D721Med (cell line): ENCODE measurements at regions not wholly inside any gene's neighbourhood (a gene's known extent, or its start where the extent isn't known, plus 50 kb on each side); places are given as distances from the start of the nearest gene placed in this dataset.

Experiments used
- DNase-seq: peaks from one replicate; pipeline ENCODE4 v3.0.0; 2011; ENCODE audit warnings: low spot score; ENCODE audit not compliant: insufficient read length
- FAIRE-seq: peaks from 2 replicates; lab custom pipeline; 2011; peaks lifted over from hg19 to GRCh38; lab: Jason Lieb, UNC
- TF ChIP-seq, protein P1 (sequence below): IDR thresholded peaks from 2 replicates; pipeline ENCODE4 v1.5.1; 2012; ENCODE audit warnings: mild to moderate bottlenecking, control low read depth; ENCODE audit not compliant: insufficient read depth; ENCODE audit errors: missing control alignments

DNA sequence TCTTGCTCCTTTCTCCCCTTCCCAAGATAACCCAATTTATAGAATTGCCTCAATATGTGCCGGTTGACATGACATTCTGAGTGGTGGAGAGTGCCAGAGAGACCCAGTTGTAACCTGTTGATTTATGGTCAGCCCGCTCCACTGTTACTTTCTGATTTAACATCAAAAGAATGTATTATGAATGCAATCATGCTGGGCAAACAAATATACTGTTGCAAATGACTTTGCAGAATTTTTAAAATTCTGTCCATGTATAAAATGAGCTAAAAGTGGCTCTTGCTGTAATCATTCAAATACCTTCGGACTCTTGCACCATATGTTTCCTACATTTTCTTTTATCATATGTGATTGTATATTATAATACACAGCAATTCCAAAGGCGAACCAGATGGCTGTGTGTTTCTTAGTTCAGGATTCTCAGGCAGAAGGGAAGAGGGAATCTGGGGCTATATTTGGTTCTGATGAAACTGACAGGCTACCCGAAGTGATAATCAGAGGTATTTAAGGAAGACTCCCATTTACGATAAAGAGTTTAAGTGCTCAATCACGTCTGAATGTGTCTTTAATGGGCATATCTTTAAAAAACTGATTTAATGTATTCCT lies 131.7 kb downstream of the CLCN4 start:
- FAIRE-seq: no peak
- TF ChIP-seq, protein P1, sequence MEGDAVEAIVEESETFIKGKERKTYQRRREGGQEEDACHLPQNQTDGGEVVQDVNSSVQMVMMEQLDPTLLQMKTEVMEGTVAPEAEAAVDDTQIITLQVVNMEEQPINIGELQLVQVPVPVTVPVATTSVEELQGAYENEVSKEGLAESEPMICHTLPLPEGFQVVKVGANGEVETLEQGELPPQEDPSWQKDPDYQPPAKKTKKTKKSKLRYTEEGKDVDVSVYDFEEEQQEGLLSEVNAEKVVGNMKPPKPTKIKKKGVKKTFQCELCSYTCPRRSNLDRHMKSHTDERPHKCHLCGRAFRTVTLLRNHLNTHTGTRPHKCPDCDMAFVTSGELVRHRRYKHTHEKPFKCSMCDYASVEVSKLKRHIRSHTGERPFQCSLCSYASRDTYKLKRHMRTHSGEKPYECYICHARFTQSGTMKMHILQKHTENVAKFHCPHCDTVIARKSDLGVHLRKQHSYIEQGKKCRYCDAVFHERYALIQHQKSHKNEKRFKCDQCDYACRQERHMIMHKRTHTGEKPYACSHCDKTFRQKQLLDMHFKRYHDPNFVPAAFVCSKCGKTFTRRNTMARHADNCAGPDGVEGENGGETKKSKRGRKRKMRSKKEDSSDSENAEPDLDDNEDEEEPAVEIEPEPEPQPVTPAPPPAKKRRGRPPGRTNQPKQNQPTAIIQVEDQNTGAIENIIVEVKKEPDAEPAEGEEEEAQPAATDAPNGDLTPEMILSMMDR: no peak
- DNase-seq: no peak

DNA sequence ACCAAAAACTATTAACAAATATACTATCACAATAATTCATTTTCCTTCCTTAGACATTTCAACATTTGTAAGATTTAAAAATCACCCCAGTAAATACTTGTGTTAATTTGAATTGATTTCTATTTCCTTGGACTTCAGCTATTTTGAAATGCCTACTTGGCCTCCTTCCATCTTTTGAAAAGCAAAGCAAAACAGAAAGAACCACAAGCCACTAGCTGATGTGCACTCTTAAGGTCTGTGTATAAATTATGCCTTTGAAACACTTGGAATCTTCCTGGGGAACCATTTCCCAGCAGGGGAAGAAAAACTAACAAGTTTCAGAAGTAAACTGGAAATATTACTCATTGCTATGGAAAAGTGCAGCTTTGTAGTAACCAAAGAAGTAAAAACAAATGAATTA lies 139.8 kb downstream of the CLCN4 start:
- DNase-seq (no peak), FAIRE-seq (no peak)
- TF ChIP-seq, protein P1: no peak

DNA sequence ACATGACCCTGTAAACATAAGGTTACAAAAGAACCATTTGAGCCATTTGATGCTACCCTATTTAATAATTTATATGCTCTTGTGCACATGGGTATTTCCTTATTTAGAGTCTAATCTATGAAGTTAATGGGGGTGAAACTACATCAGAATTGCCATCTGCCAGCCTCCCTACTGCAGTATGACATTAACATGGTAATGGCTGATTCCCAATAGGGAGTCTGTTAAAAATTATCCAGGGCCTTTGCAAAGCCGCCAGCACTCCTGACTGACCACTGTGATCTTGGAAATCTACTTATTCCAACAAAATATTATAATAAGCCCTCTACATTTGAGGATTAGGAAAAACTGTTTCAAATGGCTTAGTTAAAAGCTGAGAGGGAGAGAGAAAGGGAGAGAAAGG lies 153.7 kb downstream of the CLCN4 start:
- TF ChIP-seq, protein P1: no peak
- DNase-seq (no peak), FAIRE-seq (no peak)

DNA sequence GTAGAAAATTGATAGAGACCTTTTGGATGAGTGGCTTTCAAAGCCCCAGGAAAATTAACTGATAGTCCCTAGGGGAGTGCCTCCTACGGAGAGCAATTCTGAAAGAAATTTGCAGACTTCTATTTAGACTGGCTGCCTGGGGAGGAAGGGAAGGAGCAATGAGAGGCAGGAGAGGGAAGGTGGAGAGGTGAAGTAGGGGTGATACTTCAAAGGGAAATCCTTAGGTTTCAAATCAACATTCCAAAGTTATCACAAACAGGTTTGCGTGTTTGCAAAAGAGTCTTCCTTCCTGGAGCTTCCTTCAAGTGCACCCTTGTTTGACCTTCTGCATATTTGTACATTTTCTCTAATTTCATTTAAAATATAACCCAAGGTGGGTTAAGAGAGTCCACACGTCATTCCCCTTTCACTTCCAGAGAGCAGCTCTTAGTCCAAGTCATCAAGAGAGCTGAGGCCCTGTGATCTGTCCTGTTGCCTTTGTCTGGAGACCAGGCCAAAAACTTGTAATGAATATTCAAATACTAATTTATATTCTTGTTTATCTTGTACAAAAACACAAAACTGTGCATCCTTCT lies 157.8 kb downstream of the CLCN4 start:
- DNase-seq: no peak
- TF ChIP-seq, protein P1: no peak
- no peak for FAIRE-seq

DNA sequence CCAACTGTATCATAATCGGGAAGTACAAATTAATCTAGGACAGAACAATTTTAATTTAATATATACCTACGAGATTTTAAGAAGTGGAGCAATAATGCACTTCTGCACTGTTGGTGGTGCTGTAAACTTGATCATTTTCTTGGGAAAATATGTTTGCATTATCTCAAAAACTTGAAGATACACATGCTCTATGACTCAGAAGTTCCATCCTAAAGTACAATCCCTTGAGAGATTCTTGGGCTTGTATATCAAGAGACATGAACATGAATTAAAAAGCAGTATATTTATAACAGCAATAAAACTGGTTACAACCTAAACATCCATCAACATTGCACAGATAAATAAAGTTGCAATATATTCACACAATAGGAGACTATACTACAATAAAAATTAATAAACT lies 168.8 kb downstream of the CLCN4 start:
- no peak for FAIRE-seq

DNA sequence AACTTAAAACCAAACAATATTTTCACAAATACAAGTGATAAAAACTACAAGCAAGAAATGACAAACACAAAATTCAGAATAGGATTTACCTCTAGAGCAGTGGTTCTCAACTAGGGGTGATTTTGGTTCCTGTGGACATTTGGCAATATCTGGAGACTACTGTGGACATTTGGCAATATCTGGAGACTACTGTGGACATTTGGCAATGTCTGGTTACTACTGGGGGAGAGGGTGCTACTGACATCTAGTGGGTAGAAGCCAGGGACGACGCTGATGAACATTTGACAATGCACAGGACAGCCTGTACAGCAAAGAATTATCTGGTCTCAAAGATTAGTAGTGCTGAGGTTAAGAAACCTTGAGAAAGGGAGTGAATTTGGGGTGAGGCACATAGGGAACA lies 169.8 kb downstream of the CLCN4 start:
- TF ChIP-seq, protein P1: peak; percentile 6
- DNase-seq: no peak
- no peak for FAIRE-seq

More for the DNA sequence above, 168.8 kb downstream of the CLCN4 start:
- TF ChIP-seq, protein P1: no peak
- DNase-seq: no peak

DNA sequence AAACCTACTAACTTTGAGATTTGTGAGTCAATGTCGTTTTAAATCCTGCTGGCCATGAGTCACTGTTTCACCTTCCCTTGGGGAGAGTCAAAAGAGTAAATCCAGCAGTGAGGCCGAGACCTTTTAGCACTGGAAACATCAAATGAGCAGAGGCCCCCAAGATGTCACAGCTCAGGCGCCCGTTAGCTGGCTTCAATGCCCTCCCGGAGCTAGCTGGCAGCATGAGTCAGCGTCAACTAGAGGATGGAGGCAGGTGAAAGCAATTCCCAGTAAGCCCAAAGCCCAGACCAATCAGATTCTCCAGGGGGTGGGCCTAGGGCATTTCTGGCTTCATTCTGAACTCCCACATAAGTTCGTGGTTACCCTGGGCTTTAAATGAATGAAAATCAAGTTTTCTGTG lies 170.9 kb downstream of the CLCN4 start:
- FAIRE-seq (no peak), DNase-seq (no peak)
- TF ChIP-seq, protein P1: no peak
